OCI-LY1 (cell line): ENCODE measurements at regions not wholly inside any gene's neighbourhood (a gene's known extent, or its start where the extent isn't known, plus 50 kb on each side); places are given as distances from the start of the nearest gene placed in this dataset.

ENCODE experiments used
- H2AFZ ChIP-seq: fragments of 200-600 bp; sonication (generic), shearing (Covaris generic); 2 replicates; pipeline ENCODE4 v1.6.0; 2014; ENCODE audit warnings: antibody characterized with exemption, mild to moderate bottlenecking, low read length
- H3F3A ChIP-seq: fragments of 200-600 bp; sonication (generic), shearing (Covaris generic); 2 replicates; pipeline ENCODE4 v1.6.0; 2014; ENCODE audit warnings: mild to moderate bottlenecking, antibody characterized with exemption, low read length, moderate library complexity; ENCODE audit not compliant: insufficient read depth
- H3K27ac ChIP-seq: fragments of 200-600 bp; sonication (generic); 2 replicates; pipeline ENCODE4 v1.5.1; 2014; ENCODE audit warnings: low read length, mixed run types, mild to moderate bottlenecking, low read depth; ENCODE audit not compliant: poor library complexity, severe bottlenecking
- H3K27me3 ChIP-seq: fragments of 200-600 bp; sonication (generic); 2 replicates; pipeline ENCODE4 v1.6.0; 2014; ENCODE audit warnings: antibody characterized with exemption, mild to moderate bottlenecking, low read length, moderate library complexity; ENCODE audit not compliant: insufficient read depth
- H3K36me3 ChIP-seq: fragments of 200-600 bp; sonication (generic); 2 replicates; pipeline ENCODE4 v1.6.1; 2014; ENCODE audit warnings: mild to moderate bottlenecking, antibody characterized with exemption, low read length, moderate library complexity, mixed read lengths; ENCODE audit not compliant: insufficient read depth
- H3K4me1 ChIP-seq: fragments of 200-600 bp; sonication (generic); 2 replicates; pipeline ENCODE4 v1.5.1; 2014; ENCODE audit warnings: mild to moderate bottlenecking, low read length, moderate library complexity; ENCODE audit not compliant: insufficient read depth, severe bottlenecking
- H3K4me2 ChIP-seq: fragments of 200-600 bp; sonication (generic), shearing (Covaris generic); 2 replicates; pipeline ENCODE4 v1.6.1; 2014; ENCODE audit warnings: low read length
- H3K4me3 ChIP-seq: fragments of 200-600 bp; sonication (generic); 2 replicates; pipeline ENCODE4 v1.5.1; 2014; ENCODE audit warnings: low read length, low read depth, mild to moderate bottlenecking, mixed read lengths; ENCODE audit not compliant: poor library complexity, severe bottlenecking
- H3K79me2 ChIP-seq: fragments of 200-600 bp; shearing (Covaris generic); 2 replicates; pipeline ENCODE4 v1.6.1; 2016; ENCODE audit warnings: mixed run types, low read length, mixed read lengths; ENCODE audit not compliant: insufficient read depth
- H3K9ac ChIP-seq: fragments of 200-600 bp; sonication (generic), shearing (Covaris generic); 2 replicates; pipeline ENCODE4 v1.6.1; 2014; ENCODE audit warnings: mild to moderate bottlenecking, low read length, mixed read lengths
- H3K9me2 ChIP-seq: fragments of 200-600 bp; sonication (generic), shearing (Covaris generic); 2 replicates; pipeline ENCODE4 v1.6.1; 2014; ENCODE audit warnings: low read depth, mild to moderate bottlenecking, low read length, mixed read lengths
- H3K9me3 ChIP-seq: fragments of 200-600 bp; shearing (Covaris generic); 2 replicates; pipeline ENCODE4 v1.6.1; 2014; ENCODE audit warnings: low read length, mixed read lengths
- H4K20me1 ChIP-seq: fragments of 200-600 bp; sonication (generic), shearing (Covaris generic); 2 replicates; pipeline ENCODE4 v1.6.0; 2016; ENCODE audit warnings: mild to moderate bottlenecking, low read length; ENCODE audit not compliant: insufficient read depth
- CTCF ChIP-seq: fragments of 200-600 bp; sonication (generic), shearing (Covaris generic); IDR thresholded peaks from 2 replicates; pipeline ENCODE4 v1.5.1; 2017; ENCODE audit warnings: mild to moderate bottlenecking, antibody characterized with exemption, low read length, moderate library complexity, mixed read lengths
- EZH2 ChIP-seq: fragments of 200-600 bp; sonication (generic), shearing (Covaris generic); IDR thresholded peaks from 2 replicates; pipeline ENCODE4 v1.8.0; 2017; ENCODE audit warnings: borderline replicate concordance, mixed run types, mild to moderate bottlenecking, antibody characterized with exemption, low read length, moderate library complexity, mixed read lengths

- H2AFZ ChIP-seq: no peak overlapping the region
- no peak overlapping the region for H3K9ac ChIP-seq
- no peaks in the 10 kb centered on the region for H3K36me3 ChIP-seq
- no peak overlapping the region for H3K27ac ChIP-seq
- no peak overlapping the region for H3K4me2 ChIP-seq
- H3K9me3 ChIP-seq: no peaks in the 10 kb centered on the region
- no peak for TF ChIP-seq CTCF
- no peak for TF ChIP-seq EZH2
- H3F3A ChIP-seq: no peaks in the 10 kb centered on the region
- H3K27me3 ChIP-seq: no peaks in the 10 kb centered on the region
- H3K4me3 ChIP-seq: no peak overlapping the region
- no peaks in the 10 kb centered on the region for H3K79me2 ChIP-seq
- H3K4me1 ChIP-seq: no peaks in the 10 kb centered on the region
- H4K20me1 ChIP-seq: no peaks in the 10 kb centered on the region
- no peaks in the 10 kb centered on the region for H3K9me2 ChIP-seq
These were observed 243.6 kb upstream of the CTSO start for GRCh38 chr4:156197216-156197615.

- H3K36me3 ChIP-seq: no peaks in the 10 kb centered on the region
- no peak overlapping the region for H2AFZ ChIP-seq
- no peaks in the 10 kb centered on the region for H3K79me2 ChIP-seq
- H3F3A ChIP-seq: no peaks in the 10 kb centered on the region
- H3K4me2 ChIP-seq: no peak overlapping the region
- H3K4me1 ChIP-seq: no peaks in the 10 kb centered on the region
- no peak overlapping the region for H3K27ac ChIP-seq
- H3K4me3 ChIP-seq: no peak overlapping the region
- H3K9me3 ChIP-seq: no peaks in the 10 kb centered on the region
- no peak overlapping the region for H3K9ac ChIP-seq
- H4K20me1 ChIP-seq: no peaks in the 10 kb centered on the region
- TF ChIP-seq CTCF: no peak
- no peak for TF ChIP-seq EZH2
- no peaks in the 10 kb centered on the region for H3K27me3 ChIP-seq
- no peaks in the 10 kb centered on the region for H3K9me2 ChIP-seq
These were observed 243.1 kb upstream of the CTSO start for GRCh38 chr4:156196722-156197121.

GRCh38 chr4:156195914-156196313, 242.2 kb upstream of the CTSO start:
- no peak overlapping the region for H3K4me3 ChIP-seq
- H3K9me2 ChIP-seq: no peaks in the 10 kb centered on the region
- H3K4me1 ChIP-seq: no peaks in the 10 kb centered on the region
- H3K27me3 ChIP-seq: no peaks in the 10 kb centered on the region
- H3K9ac ChIP-seq: no peak overlapping the region
- TF ChIP-seq EZH2 (no peak), CTCF (no peak)
- no peak overlapping the region for H2AFZ ChIP-seq
- H4K20me1 ChIP-seq: no peaks in the 10 kb centered on the region
- no peaks in the 10 kb centered on the region for H3K9me3 ChIP-seq
- H3K27ac ChIP-seq: no peak overlapping the region
- H3K4me2 ChIP-seq: no peak overlapping the region
- H3K79me2 ChIP-seq: no peaks in the 10 kb centered on the region
- H3F3A ChIP-seq: no peaks in the 10 kb centered on the region
- H3K36me3 ChIP-seq: no peaks in the 10 kb centered on the region
